Caco-2 (cell line): ENCODE measurements at regions not wholly inside any gene's neighbourhood (a gene's known extent, or its start where the extent isn't known, plus 50 kb on each side); places are given as distances from the start of the nearest gene placed in this dataset.

Experiments used
- BruUV-seq: library from RNA; stranded (reverse); fragments of 400-500 nt; replicated peaks from 2 replicates; lab custom pipeline; 2021; lab: Mats Ljungman, UMichigan
- CTCF ChIA-PET: fragments of 300-600 bp; sonication (Branson Sonifier 250); formaldehyde crosslinking; loops from one replicate; lab custom pipeline; 2022; ENCODE audit warnings: antibody characterized with exemption; lab: Charles Lee
- POLR2A ChIA-PET: fragments of 300-600 bp; sonication (Branson Sonifier 250); formaldehyde crosslinking; loops from one replicate; lab custom pipeline; 2022; ENCODE audit warnings: antibody characterized with exemption; lab: Charles Lee
- DNase-seq, 2 experiments: peaks; one replicate each; pipeline versions ENCODE4 v3.0.0 to v3.0.0-alpha.2; 2020 to 2022
- H3K27me3 ChIP-seq: replicated peaks from 2 replicates; pipeline ENCODE4 v1.6.0; 2011; ENCODE audit warnings: low read length; ENCODE audit not compliant: control insufficient read depth, insufficient read depth
- H3K36me3 ChIP-seq: 2 replicates; pipeline ENCODE4 v1.5.1; 2011; ENCODE audit warnings: low read length; ENCODE audit not compliant: control insufficient read depth, insufficient read depth
- H3K4me1 ChIP-seq: fragments of 250-450 bp; sonication (Bioruptor Pico); 2 replicates; pipeline ENCODE4 v1.5.1; 2020; ENCODE audit warnings: mild to moderate bottlenecking
- H3K4me3 ChIP-seq: 2 replicates; pipeline ENCODE4 v1.5.1; 2011; ENCODE audit warnings: low read depth, mild to moderate bottlenecking, control low read depth, low read length
- H3K9me3 ChIP-seq: fragments of 250-450 bp; sonication (Bioruptor Pico); 2 replicates; pipeline ENCODE4 v1.5.1; 2020; ENCODE audit warnings: mild to moderate bottlenecking, moderate library complexity
- H3K27ac Mint-ChIP-seq: one replicate; pipeline ENCODE4 v1.8.0; 2022; ENCODE audit warnings: mixed read lengths; ENCODE audit not compliant: unreplicated experiment
- H3K27me3 Mint-ChIP-seq: one replicate; pipeline ENCODE4 v1.8.0; 2022; ENCODE audit warnings: mixed read lengths; ENCODE audit not compliant: insufficient read depth, unreplicated experiment
- H3K36me3 Mint-ChIP-seq: one replicate; pipeline ENCODE4 v1.8.0; 2022; ENCODE audit warnings: mild to moderate bottlenecking, mixed read lengths; ENCODE audit not compliant: insufficient read depth, unreplicated experiment
- H3K4me1 Mint-ChIP-seq: one replicate; pipeline ENCODE4 v1.8.0; 2022; ENCODE audit warnings: low read depth, mixed read lengths; ENCODE audit not compliant: unreplicated experiment
- H3K4me3 Mint-ChIP-seq: one replicate; pipeline ENCODE4 v1.8.0; 2022; ENCODE audit warnings: mild to moderate bottlenecking, moderate library complexity, mixed read lengths; ENCODE audit not compliant: unreplicated experiment
- H3K9me3 Mint-ChIP-seq: one replicate; pipeline ENCODE4 v1.8.0; 2022; ENCODE audit warnings: mixed read lengths; ENCODE audit not compliant: unreplicated experiment
- intact Hi-C: fragments of 100-400 bp; cut with micrococcal nuclease; formaldehyde crosslinking; loops from one replicate; pipeline ENCODE4 v1.10.0; 2022; ENCODE audit not compliant: unreplicated experiment
- TF ChIP-seq, protein P1 (sequence below), 2 experiments: fragments of 200-600 bp in 1 of 2; IDR thresholded peaks; 1 replicate in 1 of 2; 2 replicates in 1 of 2; pipeline versions ENCODE4 v1.5.1 to v1.8.0; 2011 to 2022; ENCODE audit warnings: antibody characterized with exemption in 1 of 2, control low read depth in 1 of 2, inconsistent platforms in 1 of 2, low read depth in 1 of 2, low read length in 1 of 2, mild to moderate bottlenecking in 1 of 2, moderate library complexity in 1 of 2; ENCODE audit not compliant: insufficient read depth in 1 of 2, severe bottlenecking in 1 of 2, unreplicated experiment in 1 of 2

DNA sequence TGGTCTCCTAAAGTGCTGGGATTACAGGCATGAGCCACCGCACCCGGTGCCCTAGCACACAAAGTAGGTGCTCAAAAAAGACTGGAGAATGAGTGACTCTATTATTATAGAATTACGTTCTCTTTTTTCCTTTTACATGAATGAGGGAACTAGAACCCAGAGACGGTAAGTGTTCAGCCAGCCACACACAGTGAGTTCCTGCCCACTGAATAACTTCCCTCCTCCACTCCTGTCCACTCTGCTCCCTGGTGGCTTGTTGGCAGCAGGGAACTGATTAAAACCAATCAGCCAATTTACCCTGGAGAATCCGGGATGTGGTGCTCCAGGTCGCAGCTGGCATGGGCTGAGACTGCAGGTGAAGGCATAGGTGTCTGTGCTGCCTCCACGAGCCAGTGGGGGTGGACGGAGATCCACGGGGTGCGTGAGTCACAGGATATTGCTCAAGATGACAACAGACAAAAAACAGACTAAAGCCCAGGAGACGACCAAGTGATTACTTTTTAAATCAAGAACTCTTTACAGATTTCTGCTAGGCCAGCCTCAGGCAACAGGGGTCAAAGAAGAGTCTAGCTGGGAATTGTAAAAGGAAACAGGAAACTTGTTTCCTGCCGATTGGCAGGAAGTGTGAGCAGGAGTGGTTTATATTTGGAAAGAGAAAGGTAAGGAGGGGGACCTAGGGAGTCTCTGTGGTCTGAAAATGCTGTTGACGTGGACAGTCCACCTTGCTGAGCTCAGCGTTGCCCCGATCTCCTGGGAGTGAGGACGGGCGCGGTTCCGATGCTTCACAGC lies 95.2 kb upstream of the TP53I11 start:
- ChIA-PET CTCF (no interaction called here), POLR2A (no interaction called here)
- intact Hi-C loops: no loop called here
- no peaks in the 10 kb centered on the region for H3K36me3 ChIP-seq
- TF ChIP-seq, protein P1, sequence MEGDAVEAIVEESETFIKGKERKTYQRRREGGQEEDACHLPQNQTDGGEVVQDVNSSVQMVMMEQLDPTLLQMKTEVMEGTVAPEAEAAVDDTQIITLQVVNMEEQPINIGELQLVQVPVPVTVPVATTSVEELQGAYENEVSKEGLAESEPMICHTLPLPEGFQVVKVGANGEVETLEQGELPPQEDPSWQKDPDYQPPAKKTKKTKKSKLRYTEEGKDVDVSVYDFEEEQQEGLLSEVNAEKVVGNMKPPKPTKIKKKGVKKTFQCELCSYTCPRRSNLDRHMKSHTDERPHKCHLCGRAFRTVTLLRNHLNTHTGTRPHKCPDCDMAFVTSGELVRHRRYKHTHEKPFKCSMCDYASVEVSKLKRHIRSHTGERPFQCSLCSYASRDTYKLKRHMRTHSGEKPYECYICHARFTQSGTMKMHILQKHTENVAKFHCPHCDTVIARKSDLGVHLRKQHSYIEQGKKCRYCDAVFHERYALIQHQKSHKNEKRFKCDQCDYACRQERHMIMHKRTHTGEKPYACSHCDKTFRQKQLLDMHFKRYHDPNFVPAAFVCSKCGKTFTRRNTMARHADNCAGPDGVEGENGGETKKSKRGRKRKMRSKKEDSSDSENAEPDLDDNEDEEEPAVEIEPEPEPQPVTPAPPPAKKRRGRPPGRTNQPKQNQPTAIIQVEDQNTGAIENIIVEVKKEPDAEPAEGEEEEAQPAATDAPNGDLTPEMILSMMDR (IDR thresholded peaks at IDR 0.05; ENCODE audit: insufficient read depth in 1 of 2, low read depth in 1 of 2, low read length in 1 of 2, severe bottlenecking in 1 of 2, unreplicated experiment in 1 of 2): no peak
- H3K9me3 Mint-ChIP-seq: no peaks in the 10 kb centered on the region
- no peak overlapping the region for H3K4me3 Mint-ChIP-seq
- H3K27me3 ChIP-seq: no peaks in the 10 kb centered on the region; the same call in none of the 2 replicates
- H3K4me1 Mint-ChIP-seq: no peaks in the 10 kb centered on the region
- H3K9me3 ChIP-seq: no peaks in the 10 kb centered on the region
- no peaks in the 10 kb centered on the region for H3K4me1 ChIP-seq
- H3K27ac Mint-ChIP-seq: no peak overlapping the region
- no peak overlapping the region for H3K4me3 ChIP-seq
- BruUV-seq: no TSS peak
- no peaks in the 10 kb centered on the region for H3K36me3 Mint-ChIP-seq
- peaks cover 8% of the 10 kb centered on the region for H3K27me3 Mint-ChIP-seq
- DNase-seq: peak in 1 of 2 experiments; percentile 5

DNA sequence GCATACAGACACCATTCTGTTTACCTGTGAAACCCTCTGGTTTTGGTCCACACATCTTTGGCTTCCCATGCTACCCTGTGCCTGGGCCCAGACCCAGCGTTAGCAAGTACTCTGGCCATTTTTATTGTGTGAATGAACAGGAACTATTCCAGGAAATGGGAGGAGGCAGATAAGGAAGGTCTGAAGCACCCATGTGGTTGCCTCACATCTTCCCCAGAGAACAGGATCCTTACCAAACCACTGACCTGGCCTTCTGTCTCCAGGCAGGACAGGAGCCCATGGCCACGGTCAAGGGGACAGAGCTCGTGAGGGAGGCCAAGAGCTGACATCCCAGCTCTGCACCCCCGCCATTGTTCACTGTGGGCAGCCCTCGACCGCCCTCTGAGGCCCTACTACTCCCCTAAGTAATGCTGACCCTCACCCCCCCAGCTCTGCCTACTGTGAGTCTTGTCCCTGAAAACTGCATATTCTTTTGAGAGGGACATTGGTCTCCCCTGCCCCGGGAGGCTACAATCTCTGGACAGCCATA lies 97.7 kb upstream of the TP53I11 start:
- H3K9me3 Mint-ChIP-seq: no peaks in the 10 kb centered on the region
- TF ChIP-seq, protein P1 (IDR thresholded peaks at IDR 0.05; ENCODE audit: insufficient read depth in 1 of 2, low read depth in 1 of 2, low read length in 1 of 2, severe bottlenecking in 1 of 2, unreplicated experiment in 1 of 2): no peak
- Histone ChIP-seq H3K4me1 (no peaks in the 10 kb centered on the region), H3K9me3 (no peaks in the 10 kb centered on the region), H3K36me3 (no peaks in the 10 kb centered on the region), H3K27me3 (no peaks in the 10 kb centered on the region; the same call in 1 of the 2 replicates), H3K4me3 (no peak overlapping the region)
- no peak overlapping the region for H3K27ac Mint-ChIP-seq
- intact Hi-C loops: no loop called here
- DNase-seq: no peak
- ChIA-PET POLR2A (no interaction called here), CTCF (no interaction called here)
- H3K27me3 Mint-ChIP-seq: peaks cover 11% of the 10 kb centered on the region
- no peaks in the 10 kb centered on the region for H3K4me1 Mint-ChIP-seq
- BruUV-seq: no TSS peak
- H3K36me3 Mint-ChIP-seq: no peaks in the 10 kb centered on the region
- no peak overlapping the region for H3K4me3 Mint-ChIP-seq

DNA sequence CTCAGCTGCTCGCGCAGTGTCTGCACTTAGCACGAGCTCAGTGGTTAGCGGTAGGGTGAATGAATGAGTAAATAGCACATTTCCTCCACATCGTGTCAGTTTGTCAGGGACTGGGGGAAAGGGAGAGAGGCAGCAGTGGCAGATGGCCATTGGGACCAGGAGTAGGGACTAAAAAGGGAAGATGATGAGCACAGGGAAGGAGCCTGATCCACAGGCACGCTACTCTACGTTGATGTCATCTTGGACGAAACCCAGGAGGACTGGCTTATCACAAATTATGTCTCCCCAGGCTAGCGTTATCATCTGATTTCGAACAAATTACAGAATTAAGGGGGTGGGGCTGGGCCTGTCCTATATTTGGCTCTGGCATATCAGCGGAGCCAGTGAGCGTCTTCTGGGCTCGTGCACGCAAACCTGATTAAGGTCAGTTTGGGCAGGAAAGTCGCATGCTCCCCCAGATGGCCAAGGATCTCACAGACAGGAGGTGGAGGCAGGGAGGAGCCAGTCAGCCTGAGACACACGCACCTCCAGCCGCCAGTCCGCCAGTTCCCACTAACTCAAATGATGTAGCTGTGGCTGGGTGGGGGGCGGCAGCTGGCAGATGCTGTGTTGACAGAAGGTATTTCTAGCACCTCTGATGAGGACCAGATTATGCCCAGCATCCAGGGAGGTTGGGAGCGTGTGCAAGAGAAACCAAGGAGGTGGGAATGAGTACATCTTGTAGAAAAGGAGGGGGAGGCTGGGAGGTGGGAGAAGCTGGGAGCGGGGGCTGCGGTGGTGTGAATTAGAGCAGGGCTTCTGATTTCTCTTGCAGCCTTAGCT lies 97.4 kb upstream of the PRDM11 start:
- Histone ChIP-seq H3K36me3 (no peaks in the 10 kb centered on the region), H3K9me3 (no peaks in the 10 kb centered on the region), H3K4me3 (no peak overlapping the region), H3K4me1 (no peaks in the 10 kb centered on the region), H3K27me3 (no peaks in the 10 kb centered on the region; the same call in 1 of the 2 replicates)
- intact Hi-C loops: no loop called here
- no peaks in the 10 kb centered on the region for H3K9me3 Mint-ChIP-seq
- H3K4me3 Mint-ChIP-seq: no peak overlapping the region
- ChIA-PET POLR2A (no interaction called here), CTCF (no interaction called here)
- no peaks in the 10 kb centered on the region for H3K36me3 Mint-ChIP-seq
- TF ChIP-seq, protein P1 (IDR thresholded peaks at IDR 0.05; ENCODE audit: insufficient read depth in 1 of 2, low read depth in 1 of 2, low read length in 1 of 2, severe bottlenecking in 1 of 2, unreplicated experiment in 1 of 2): no peak
- no TSS peak for BruUV-seq
- H3K4me1 Mint-ChIP-seq: no peaks in the 10 kb centered on the region
- H3K27ac Mint-ChIP-seq: no peak overlapping the region
- H3K27me3 Mint-ChIP-seq: peaks cover 11% of the 10 kb centered on the region
- no peak for DNase-seq
